ENCODE measurements at regions not wholly inside any gene's neighbourhood (a gene's known extent, or its start where the extent isn't known, plus 50 kb on each side); places are given as distances from the start of the nearest gene placed in this dataset.

DNA sequence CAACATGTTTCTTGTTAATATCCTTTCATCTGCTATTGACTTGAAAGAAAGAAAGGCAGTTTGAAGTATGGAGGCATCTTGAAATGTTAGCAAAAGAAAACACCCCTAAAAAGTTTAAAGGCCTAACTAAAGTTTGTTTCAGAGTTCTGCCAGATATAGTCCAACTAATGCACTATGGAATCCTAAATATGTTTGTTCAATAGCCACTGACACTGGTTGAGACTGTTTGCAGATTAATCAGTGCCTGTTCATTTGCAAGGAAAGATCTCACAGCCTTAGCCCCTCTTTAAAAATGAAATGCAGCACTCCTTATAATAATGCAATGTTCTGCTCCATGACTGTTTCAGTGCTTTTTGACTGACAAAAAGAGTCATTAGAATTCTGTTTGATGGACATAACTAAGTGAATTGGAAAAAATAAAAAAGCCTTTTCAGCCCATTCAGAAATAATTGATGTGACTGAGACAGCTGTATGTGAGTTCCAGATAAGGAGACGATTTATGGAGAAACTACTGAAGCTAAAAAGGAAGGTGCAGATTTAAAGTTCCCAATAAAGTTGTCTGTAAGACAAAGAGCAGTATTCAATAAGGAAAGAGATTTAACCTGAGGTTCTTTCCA lies 192.0 kb downstream of the PCDH7 start:
- TF ChIP-seq, protein P1, sequence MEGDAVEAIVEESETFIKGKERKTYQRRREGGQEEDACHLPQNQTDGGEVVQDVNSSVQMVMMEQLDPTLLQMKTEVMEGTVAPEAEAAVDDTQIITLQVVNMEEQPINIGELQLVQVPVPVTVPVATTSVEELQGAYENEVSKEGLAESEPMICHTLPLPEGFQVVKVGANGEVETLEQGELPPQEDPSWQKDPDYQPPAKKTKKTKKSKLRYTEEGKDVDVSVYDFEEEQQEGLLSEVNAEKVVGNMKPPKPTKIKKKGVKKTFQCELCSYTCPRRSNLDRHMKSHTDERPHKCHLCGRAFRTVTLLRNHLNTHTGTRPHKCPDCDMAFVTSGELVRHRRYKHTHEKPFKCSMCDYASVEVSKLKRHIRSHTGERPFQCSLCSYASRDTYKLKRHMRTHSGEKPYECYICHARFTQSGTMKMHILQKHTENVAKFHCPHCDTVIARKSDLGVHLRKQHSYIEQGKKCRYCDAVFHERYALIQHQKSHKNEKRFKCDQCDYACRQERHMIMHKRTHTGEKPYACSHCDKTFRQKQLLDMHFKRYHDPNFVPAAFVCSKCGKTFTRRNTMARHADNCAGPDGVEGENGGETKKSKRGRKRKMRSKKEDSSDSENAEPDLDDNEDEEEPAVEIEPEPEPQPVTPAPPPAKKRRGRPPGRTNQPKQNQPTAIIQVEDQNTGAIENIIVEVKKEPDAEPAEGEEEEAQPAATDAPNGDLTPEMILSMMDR (conservative IDR thresholded peaks at IDR 0.05; ENCODE audit: low read depth, low read length): no peak
- TF ChIP-seq EZH2 (IDR thresholded peaks at IDR 0.05; ENCODE audit: borderline replicate concordance, low read depth, low read length, poor library complexity, severe bottlenecking): no peak
